Stomach smooth muscle (tissue), 2 donors: ENCODE measurements at regions not wholly inside any gene's neighbourhood (a gene's known extent, or its start where the extent isn't known, plus 50 kb on each side); places are given as distances from the start of the nearest gene placed in this dataset.

Experiments used
- H3K27ac ChIP-seq: one replicate; pipeline ENCODE4 v1.7.0; 2013; ENCODE audit warnings: mild to moderate bottlenecking, low read length, inconsistent platforms
- H3K27me3 ChIP-seq, 2 donors: one replicate each; pipeline ENCODE4 v1.7.0; 2013; ENCODE audit warnings: low read length in 2 of 2; ENCODE audit not compliant: insufficient read depth in 2 of 2, control insufficient read depth in 1 of 2
- H3K36me3 ChIP-seq, 2 donors: one replicate each; pipeline ENCODE4 v1.7.0; 2013; ENCODE audit warnings: low read length in 2 of 2; ENCODE audit not compliant: control insufficient read depth in 2 of 2, insufficient read depth in 2 of 2
- H3K4me1 ChIP-seq: one replicate; pipeline ENCODE4 v1.7.0; 2013; ENCODE audit warnings: low read length; ENCODE audit not compliant: control insufficient read depth, insufficient read depth
- H3K4me3 ChIP-seq, 2 donors: one replicate each; pipeline ENCODE4 v1.7.0; 2013; ENCODE audit warnings: low read length in 2 of 2
- H3K9ac ChIP-seq, 2 donors: one replicate each; pipeline ENCODE4 v1.7.0; 2013; ENCODE audit warnings: low read length in 2 of 2, mild to moderate bottlenecking in 1 of 2
- H3K9me3 ChIP-seq, 2 donors: one replicate each; pipeline ENCODE4 v1.7.0; 2013; ENCODE audit warnings: low read length in 2 of 2; ENCODE audit not compliant: control insufficient read depth in 2 of 2
- donor health status: healthy.
- donor health status: Pancreatic carcinoma.

GRCh38 chr14:44828023-44828422 lies 133.7 kb downstream of the KLHL28 start:
- no peaks in the 10 kb centered on the region for H3K4me1 ChIP-seq
- no peak overlapping the region for H3K9ac ChIP-seq
- H3K4me3 ChIP-seq = no peak overlapping the region
- no peaks in the 10 kb centered on the region for H3K36me3 ChIP-seq
- no peaks in the 10 kb centered on the region for H3K9me3 ChIP-seq
- no peak overlapping the region for H3K27ac ChIP-seq
- H3K27me3 ChIP-seq = no peaks in the 10 kb centered on the region

GRCh38 chr14:44820230-44820964 lies 141.3 kb downstream of the KLHL28 start:
- Histone ChIP-seq H3K27ac (no peak overlapping the region), H3K36me3 (no peaks in the 10 kb centered on the region), H3K9me3 (no peaks in the 10 kb centered on the region), H3K9ac (no peak overlapping the region), H3K4me1 (no peaks in the 10 kb centered on the region), H3K27me3 (no peaks in the 10 kb centered on the region), H3K4me3 (no peak overlapping the region)

- Histone ChIP-seq H3K4me3 (no peak overlapping the region), H3K36me3 (no peaks in the 10 kb centered on the region), H3K9me3 (no peaks in the 10 kb centered on the region), H3K4me1 (no peaks in the 10 kb centered on the region), H3K27me3 (no peaks in the 10 kb centered on the region), H3K27ac (no peak overlapping the region), H3K9ac (no peak overlapping the region)
Measured at GRCh38 chr14:44814196-44814595, 147.6 kb downstream of the KLHL28 start.

GRCh38 chr14:44812672-44813071 lies 149.1 kb downstream of the KLHL28 start:
- Histone ChIP-seq H3K36me3 (no peaks in the 10 kb centered on the region), H3K4me1 (no peaks in the 10 kb centered on the region), H3K9ac (no peak overlapping the region), H3K4me3 (no peak overlapping the region), H3K9me3 (no peaks in the 10 kb centered on the region), H3K27ac (no peak overlapping the region), H3K27me3 (no peaks in the 10 kb centered on the region)

GRCh38 chr14:44804391-44804790 lies 157.4 kb downstream of the KLHL28 start:
- Histone ChIP-seq H3K9ac (no peak overlapping the region), H3K27me3 (no peaks in the 10 kb centered on the region)

GRCh38 chr14:44803239-44803905 lies 158.4 kb downstream of the KLHL28 start:
- Histone ChIP-seq H3K9me3 (no peaks in the 10 kb centered on the region), H3K27ac (no peak overlapping the region), H3K9ac (no peak overlapping the region), H3K36me3 (no peaks in the 10 kb centered on the region), H3K27me3 (no peaks in the 10 kb centered on the region), H3K4me3 (no peak overlapping the region), H3K4me1 (no peaks in the 10 kb centered on the region)

More at GRCh38 chr14:44804391-44804790, 157.4 kb downstream of the KLHL28 start:
- H3K27ac ChIP-seq = no peak overlapping the region
- H3K36me3 ChIP-seq = no peaks in the 10 kb centered on the region
- H3K4me3 ChIP-seq = no peak overlapping the region
- H3K9me3 ChIP-seq = no peaks in the 10 kb centered on the region
- no peaks in the 10 kb centered on the region for H3K4me1 ChIP-seq

- no peaks in the 10 kb centered on the region for H3K4me1 ChIP-seq
- no peak overlapping the region for H3K9ac ChIP-seq
- no peaks in the 10 kb centered on the region for H3K36me3 ChIP-seq
- no peak overlapping the region for H3K27ac ChIP-seq
- no peaks in the 10 kb centered on the region for H3K9me3 ChIP-seq
- no peaks in the 10 kb centered on the region for H3K27me3 ChIP-seq
- H3K4me3 ChIP-seq = no peak overlapping the region
Measured at GRCh38 chr14:44798386-44799242, 163.1 kb downstream of the KLHL28 start.

GRCh38 chr14:44795725-44796124 lies 166.0 kb downstream of the KLHL28 start:
- Histone ChIP-seq H3K9ac (no peak overlapping the region), H3K27ac (no peak overlapping the region), H3K4me1 (no peaks in the 10 kb centered on the region), H3K27me3 (no peaks in the 10 kb centered on the region), H3K9me3 (no peaks in the 10 kb centered on the region), H3K4me3 (no peak overlapping the region), H3K36me3 (no peaks in the 10 kb centered on the region)

- H3K9ac ChIP-seq = no peak overlapping the region
- H3K27me3 ChIP-seq = no peaks in the 10 kb centered on the region
- H3K4me1 ChIP-seq = no peaks in the 10 kb centered on the region
- no peaks in the 10 kb centered on the region for H3K36me3 ChIP-seq
- no peak overlapping the region for H3K4me3 ChIP-seq
- H3K27ac ChIP-seq = no peak overlapping the region
- H3K9me3 ChIP-seq = no peaks in the 10 kb centered on the region
Measured at GRCh38 chr14:44791730-44792129, 170.0 kb downstream of the KLHL28 start.

GRCh38 chr14:44788612-44789011 lies 173.1 kb downstream of the KLHL28 start:
- no peaks in the 10 kb centered on the region for H3K27me3 ChIP-seq
- no peak overlapping the region for H3K9ac ChIP-seq
- no peaks in the 10 kb centered on the region for H3K9me3 ChIP-seq
- H3K4me3 ChIP-seq = no peak overlapping the region
- no peak overlapping the region for H3K27ac ChIP-seq
- no peaks in the 10 kb centered on the region for H3K36me3 ChIP-seq
- H3K4me1 ChIP-seq = no peaks in the 10 kb centered on the region
